ENCODE measurements at regions not wholly inside any gene's neighbourhood (a gene's known extent, or its start where the extent isn't known, plus 50 kb on each side); places are given as distances from the start of the nearest gene placed in this dataset.

GRCh38 chr12:11524446-11524845, 125.0 kb upstream of the ETV6 start:
- no peak for DNase-seq (ENCODE audit: low read depth)
- TF ChIP-seq CTCF (IDR thresholded peaks at IDR 0.05; ENCODE audit: low read depth, low read length, missing control alignments), result no peak
- no peak overlapping the region for H3K4me3 ChIP-seq (ENCODE audit: low read depth, low read length)

GRCh38 chr12:11534064-11534463, 115.4 kb upstream of the ETV6 start:
- DNase-seq (ENCODE audit: low read depth), result no peak
- TF ChIP-seq CTCF (IDR thresholded peaks at IDR 0.05; ENCODE audit: low read depth, low read length, missing control alignments), result no peak
- no peak overlapping the region for H3K4me3 ChIP-seq (ENCODE audit: low read depth, low read length)

- DNase-seq (ENCODE audit: low read depth), result no peak
- no peak for TF ChIP-seq CTCF (IDR thresholded peaks at IDR 0.05; ENCODE audit: low read depth, low read length, missing control alignments)
- H3K4me3 ChIP-seq (ENCODE audit: low read depth, low read length), result no peak overlapping the region
These were observed 114.3 kb upstream of the ETV6 start for GRCh38 chr12:11535127-11535526.

- no peak for TF ChIP-seq CTCF (IDR thresholded peaks at IDR 0.05; ENCODE audit: low read depth, low read length, missing control alignments)
- DNase-seq (ENCODE audit: low read depth), result no peak
- H3K4me3 ChIP-seq (ENCODE audit: low read depth, low read length), result no peak overlapping the region
These were observed 110.3 kb upstream of the ETV6 start for GRCh38 chr12:11539156-11539555.

- DNase-seq (ENCODE audit: low read depth), result no peak
- H3K4me3 ChIP-seq (ENCODE audit: low read depth, low read length), result no peak overlapping the region
- no peak for TF ChIP-seq CTCF (IDR thresholded peaks at IDR 0.05; ENCODE audit: low read depth, low read length, missing control alignments)
These were observed 109.3 kb upstream of the ETV6 start for GRCh38 chr12:11540156-11540555.

- no peak overlapping the region for H3K4me3 ChIP-seq (ENCODE audit: low read depth, low read length)
- no peak for DNase-seq (ENCODE audit: low read depth)
- no peak for TF ChIP-seq CTCF (IDR thresholded peaks at IDR 0.05; ENCODE audit: low read depth, low read length, missing control alignments)
These were observed 108.7 kb upstream of the ETV6 start for GRCh38 chr12:11540615-11541310.

- DNase-seq (ENCODE audit: low read depth), result no peak
- no peak for TF ChIP-seq CTCF (IDR thresholded peaks at IDR 0.05; ENCODE audit: low read depth, low read length, missing control alignments)
These were observed 106.9 kb upstream of the ETV6 start for GRCh38 chr12:11542599-11542998.

More at GRCh38 chr12:11542599-11542998, 106.9 kb upstream of the ETV6 start:
- H3K4me3 ChIP-seq (ENCODE audit: low read depth, low read length), result no peak overlapping the region
